GM21447 (cell line): ENCODE measurements at regions not wholly inside any gene's neighbourhood (a gene's known extent, or its start where the extent isn't known, plus 50 kb on each side); places are given as distances from the start of the nearest gene placed in this dataset.

Source experiments
- ATAC-seq: cut with Tn5 transposase; IDR thresholded peaks from one replicate; pipeline ENCODE4 v1.9.1; 2021; ENCODE audit not compliant: unreplicated experiment

DNA sequence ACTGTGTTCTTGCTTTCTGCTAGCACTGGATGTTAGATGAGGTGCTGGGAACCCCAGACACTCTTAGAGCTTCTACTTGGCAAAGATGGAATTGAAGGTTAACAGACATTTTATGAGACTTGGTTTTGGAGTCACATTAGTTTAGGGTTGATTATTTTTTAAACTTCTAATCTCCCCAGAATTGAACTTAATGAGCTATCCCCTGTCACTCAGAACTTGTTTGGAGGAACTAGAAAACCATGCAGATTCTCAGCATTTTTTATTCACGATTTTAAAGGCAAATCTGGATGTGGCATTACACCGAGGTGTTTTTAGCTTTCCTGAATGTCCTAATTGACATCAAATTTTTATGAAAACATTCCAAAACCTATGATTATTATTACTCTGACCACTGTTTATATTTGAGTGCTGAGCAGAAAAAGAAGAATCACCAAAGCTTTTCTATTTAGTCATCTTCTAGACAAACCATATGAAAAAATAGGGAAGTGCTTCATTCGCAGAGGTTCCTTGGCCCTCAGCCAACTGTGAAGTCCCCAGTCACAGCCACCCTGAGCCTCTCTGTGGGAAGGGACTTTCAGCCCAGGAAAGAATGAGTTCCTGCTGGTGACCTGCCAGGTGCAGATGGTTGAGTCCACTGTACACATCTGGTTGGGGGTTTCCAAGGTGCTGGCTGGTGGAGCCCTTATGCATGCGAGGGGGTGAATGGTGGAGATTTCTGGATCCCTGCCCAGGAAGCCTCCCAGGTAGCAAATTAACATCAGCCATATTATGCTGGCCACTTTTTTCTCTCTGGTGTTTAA is 196.0 kb upstream of the TOPAZ1 start:
- ATAC-seq: peak; percentile 96

DNA sequence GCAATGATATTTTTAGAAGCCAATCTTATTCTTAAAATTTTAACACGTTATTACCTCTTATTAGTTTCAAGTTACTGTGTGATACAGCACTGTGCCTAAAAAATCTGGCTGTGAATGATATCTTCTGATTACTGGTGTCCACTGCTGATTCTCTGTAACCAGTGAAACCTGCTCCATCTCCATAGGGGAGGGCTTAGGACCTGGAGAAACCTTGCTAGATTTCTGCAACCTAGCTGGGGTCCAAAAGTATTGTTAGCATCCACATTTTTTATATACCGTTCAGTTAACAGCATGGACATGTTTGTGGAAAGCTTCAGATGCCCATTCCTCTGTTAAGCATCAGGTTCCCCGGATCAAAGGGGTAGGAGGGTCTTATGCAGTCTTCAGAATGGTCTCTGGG is 193.9 kb upstream of the TOPAZ1 start:
- ATAC-seq: no peak

DNA sequence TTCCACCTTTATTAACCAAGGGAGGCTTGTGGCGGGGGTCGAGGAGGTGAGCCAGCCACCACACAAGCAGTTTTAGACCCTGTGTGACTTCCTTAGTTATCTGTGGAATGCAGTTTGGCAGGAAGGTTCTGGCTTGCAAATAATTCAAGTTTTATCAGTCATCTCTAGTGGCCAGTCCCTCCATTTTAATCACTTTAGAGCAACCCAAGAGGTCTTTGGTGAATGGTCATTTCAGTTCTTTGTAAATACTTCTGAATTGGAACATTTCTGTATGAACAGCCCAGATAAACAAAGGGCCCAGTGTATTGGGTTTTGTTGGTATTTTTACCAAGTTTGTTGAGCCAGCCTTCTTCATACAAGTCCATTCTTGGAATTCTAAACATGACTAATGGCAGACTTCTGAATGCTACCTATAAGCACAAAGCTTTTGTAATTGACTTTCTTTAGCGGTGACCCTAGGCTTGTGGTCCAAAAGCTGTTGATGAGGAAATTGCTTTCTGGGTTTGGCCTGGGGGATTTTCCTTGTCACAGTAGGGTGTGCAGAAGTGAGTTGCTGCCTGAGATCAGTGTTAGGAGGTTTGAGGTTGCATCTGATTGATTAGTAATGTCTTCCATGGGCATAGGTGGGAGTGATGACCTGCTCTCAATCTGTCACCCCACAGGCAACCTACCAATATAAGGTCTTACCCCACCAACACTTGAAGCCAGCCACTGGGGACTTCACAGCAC is 193.3 kb upstream of the TOPAZ1 start:
- no peak for ATAC-seq

DNA sequence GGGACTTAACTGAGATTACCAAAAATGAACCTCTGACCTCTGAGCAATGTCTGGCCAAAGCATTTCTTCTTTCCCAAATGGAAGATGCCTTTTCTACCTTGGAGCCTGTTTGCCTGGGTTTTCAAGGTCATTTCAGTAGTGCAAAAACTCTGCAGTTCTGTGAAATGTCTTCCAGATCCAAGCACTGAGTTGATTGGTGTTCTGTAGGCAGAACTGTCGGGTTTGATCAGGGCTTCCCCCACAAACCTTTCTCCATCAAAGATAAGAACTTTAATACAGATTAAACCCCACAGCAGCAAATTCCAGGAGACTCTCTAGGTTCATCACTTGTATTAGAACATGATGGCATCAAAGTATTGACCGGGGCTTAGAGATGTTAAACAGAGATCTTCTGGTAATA is 192.7 kb upstream of the TOPAZ1 start:
- no peak for ATAC-seq

DNA sequence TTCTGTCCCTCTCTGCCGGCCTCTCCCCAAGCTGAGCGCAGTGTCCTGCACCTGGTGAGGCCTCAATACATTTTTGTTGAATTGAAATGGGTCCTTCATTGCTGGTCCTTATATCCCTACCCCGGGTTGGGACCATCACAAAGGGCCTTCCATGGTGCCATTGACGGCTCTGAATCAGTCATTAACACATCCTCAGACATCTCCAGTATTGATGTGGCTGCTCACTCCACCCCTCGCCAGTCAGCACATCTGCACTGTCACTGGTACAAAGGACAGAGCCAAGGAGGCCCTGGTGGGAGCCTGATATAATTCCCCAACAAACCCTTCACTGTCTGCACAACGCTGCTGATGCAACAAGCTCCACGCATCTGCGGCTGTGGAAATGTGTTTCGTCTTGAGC is 191.6 kb upstream of the TOPAZ1 start:
- no peak for ATAC-seq

DNA sequence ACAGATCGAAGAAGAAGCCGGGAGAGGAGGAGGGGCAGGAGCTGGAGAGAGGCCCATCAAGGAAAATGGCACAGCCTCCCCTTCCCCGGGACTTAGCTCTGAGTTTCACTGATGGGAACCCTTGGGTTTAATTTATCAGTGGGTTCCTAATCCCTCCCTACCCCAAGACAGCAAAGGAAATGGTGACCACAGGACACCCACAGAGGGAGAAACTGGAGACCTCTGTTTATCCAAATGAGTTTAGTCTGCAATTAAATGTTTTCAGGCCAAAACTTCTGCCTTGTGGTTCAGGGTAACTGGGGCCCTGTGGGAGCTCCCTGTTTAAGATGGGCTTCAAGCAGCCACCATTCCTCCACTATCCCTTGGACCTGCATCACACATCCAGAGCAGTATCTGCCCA is 190.8 kb upstream of the TOPAZ1 start:
- ATAC-seq: no peak

DNA sequence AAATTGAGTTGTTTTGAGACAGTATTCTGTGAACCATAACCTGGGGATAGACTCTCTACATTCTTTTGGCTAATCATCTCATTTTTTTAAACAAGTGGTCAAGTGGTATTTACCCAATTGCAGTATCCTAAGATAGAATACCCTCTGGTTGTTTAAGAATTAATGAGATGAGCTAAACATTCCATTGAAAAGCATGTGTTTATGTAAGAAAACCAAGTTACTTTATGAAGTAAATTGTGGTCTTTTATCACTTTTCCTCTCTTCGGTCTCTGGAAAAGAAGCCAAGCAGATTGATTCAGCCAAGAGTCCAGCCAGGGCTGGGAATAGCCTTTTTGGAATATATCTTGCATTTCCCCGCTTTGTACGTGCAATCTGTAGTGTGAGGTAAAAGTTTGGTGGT is 185.7 kb upstream of the TOPAZ1 start:
- ATAC-seq: no peak

DNA sequence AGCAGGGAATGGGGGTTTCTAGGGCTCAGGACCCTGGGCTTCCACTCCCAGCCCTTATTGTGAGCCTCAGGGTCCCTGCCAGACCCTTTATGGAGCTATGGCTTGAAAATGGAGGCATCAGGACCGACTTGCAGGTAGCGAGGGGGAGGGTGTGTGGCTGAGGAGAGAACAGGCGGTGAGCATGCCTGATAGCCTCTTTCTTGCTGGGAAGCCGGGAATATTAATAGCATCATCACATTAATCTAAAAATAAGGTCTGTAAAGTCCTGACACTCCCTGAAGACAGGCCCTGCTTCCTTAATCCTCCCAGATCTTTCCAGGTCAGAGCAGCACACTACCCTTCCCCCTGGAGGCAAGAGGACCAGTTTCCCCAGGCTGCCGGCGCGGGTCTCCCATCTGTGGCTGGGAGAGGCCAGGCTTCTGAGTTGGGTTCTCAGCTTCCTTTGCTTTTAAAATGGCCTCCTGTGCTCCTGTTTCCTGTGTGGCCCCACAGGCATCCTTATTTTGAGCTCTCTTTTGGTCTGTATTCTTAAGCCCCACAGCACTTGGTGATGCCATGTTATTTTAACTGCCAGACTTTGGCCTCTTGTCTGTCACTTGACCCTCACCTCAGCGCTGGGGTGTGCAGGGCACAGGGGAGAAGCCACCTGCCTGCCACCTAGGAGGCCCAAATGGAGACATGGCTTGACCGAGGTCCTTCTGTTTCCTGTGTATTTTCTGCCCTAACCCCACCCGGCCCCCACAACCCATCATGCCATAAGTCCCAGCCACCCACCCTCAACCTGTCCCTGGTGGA is 185.0 kb upstream of the TOPAZ1 start:
- no peak for ATAC-seq

DNA sequence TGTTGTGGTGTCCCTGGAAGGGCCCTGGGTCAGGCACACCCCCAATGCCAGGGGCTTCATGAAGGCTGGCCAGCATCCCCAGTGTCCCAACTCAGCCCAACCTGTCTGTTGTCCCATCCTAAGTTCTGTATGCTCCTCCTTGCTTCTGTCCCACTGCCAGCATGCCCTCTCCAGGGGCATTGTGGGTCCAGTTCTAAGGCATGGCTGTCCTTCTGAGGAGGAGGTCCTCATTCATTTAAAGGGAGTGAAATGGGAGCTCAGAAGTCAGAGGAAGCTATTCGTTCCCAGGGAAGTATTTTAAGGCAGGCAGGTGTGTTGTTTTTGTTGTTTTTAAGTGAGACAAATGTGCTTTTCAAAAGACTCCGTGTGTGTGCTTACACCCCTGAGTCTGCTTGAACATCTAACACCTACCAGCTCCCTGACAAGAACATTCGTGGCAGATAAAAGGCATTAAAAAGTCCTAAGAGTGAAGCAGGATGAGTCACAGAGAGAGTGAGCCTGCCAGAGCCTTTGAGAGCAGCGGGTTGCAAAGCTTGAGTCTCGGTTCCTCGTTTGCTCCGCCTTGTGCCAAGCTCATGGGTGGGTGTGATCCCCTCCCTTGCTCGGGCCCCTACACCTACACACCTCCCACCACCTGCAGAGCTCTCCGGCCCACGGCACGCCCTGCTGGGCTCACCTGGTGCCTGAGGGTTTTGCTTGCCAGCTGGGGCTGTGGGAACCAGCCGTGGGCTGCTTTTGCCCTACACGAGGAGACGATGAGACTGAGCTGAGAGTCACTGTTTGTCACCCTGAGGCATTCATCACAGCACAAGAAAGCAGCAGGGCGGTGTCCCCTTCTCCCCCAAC is 183.4 kb upstream of the TOPAZ1 start:
- ATAC-seq: peak; percentile 90

DNA sequence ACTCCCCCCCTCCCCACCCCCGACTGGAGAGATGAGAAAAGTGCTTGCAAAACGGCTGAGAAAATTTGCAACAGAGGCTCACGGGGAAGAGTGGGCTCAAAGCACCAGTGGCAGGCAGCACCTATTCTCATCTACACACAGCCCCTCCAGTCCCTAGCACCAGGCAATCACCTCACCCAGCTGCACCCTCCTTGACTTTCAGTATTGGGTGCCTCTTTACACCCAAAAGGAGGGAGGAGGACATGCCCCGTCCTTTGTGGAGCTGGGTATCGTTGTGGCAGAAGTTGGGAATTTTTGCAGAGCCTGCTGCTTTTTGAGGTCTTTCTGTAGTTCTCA is 182.8 kb upstream of the TOPAZ1 start:
- peak; percentile 12 for ATAC-seq

DNA sequence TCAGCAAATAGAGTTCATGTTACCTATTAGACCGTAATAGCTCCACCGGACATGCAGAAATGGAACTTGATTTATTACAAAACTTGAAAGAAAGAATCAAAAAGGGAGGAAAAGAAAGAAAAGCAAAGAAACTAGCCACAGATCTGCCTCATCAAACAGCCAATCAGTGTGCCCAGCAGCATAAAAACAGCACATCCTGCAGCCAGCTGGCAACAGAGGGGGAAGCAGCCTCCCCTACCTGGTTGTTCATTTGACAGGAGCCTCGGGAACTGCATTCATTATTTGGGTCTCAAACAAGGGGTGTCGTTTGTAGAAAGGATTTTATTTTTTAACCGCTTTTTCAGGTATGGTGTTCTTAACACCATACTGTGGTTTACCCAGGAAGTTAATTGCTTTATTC is 181.5 kb upstream of the TOPAZ1 start:
- ATAC-seq: no peak

DNA sequence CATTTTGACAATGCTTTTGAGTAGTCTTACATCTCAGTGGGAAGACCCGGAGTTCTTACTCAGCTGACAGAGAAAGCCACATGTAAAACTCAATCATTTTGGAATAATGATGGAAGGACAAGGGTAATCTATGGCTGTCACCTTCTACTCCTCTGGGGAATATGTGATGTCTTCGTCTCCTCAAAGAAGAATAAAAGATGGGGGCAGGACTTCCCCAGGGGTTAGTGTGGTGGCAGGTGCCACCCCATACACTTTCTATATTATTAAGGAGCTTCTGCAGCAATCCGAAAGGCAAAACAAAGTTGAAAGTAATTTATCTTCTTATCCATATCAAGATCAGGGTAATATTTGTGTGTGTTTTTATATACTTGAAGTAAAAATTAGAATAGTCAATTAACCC is 180.4 kb upstream of the TOPAZ1 start:
- ATAC-seq: no peak

DNA sequence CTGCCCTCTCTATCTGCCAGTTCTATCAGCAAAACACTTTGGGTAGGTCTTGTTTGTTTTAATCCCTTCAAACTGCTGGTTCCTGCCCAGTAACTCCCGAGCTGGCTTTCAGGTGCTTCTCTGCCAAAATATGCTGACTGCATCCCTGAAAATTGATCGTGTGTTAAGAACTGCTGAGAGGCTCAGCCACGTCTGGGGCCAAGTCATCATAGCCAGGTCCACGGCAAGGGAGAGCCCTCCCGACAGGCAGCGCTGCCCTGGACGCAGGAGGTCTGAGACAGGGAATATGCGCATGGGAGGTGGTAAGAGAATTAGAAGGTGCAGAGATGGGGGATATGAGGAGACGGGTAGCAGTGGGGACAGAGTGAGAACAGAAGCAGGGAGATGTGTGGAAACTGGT is 179.7 kb upstream of the TOPAZ1 start:
- no peak for ATAC-seq

DNA sequence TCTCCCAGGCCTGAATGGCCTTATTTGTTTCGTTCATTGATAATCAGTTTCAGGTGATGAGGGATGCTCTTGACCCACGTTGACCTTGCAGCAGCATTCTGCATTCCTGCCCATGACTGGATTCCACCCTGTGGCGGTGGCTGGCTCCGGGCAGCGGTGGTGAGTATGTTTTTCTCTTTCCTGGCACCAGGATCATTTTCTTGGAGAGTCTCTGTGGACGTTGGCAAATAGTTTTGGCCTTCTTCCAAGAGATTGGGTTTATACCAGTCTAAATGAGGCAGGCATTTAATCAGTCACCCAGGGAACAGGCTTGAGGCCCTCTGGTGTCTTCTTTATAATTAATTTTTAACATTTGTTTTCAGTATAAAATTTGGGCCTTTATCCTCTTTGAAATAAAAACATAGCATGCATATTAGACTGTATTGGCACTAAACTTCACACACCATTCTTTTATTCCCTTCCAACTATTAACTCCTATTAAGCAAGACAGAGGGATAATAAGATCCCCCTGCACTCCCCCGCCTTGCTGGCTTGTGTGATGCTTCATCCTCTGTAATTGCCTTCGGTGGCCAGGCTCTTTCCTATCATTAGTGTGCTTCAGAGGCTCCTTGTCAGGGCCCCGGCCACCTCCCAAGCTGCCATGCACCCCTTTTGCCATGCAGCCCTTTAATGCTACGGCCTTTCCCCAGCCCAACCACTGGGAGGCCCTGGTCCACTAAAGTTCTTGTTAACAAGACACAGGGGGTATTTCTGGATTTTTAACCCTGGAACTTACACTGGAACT is 176.2 kb upstream of the TOPAZ1 start:
- no peak for ATAC-seq

DNA sequence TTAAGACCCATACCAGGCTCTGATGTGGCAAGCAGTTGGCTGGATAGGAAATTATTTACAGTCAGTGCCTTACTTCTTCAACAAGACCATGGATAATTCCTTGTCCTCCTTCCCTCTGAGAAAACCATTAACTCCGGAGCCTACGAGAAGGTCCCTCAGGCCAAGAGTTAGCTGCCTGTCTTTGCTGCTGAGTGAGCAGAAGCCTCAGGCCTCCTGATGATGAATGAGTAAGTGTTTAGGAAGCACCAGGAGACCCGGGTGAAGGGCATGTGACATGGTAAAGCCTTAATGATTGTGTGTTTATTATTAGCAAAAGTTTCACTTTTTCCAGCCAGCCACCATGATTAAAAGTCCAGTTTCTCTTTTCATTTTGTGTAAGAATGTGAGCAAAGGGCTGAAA is 174.9 kb upstream of the TOPAZ1 start:
- ATAC-seq: no peak

DNA sequence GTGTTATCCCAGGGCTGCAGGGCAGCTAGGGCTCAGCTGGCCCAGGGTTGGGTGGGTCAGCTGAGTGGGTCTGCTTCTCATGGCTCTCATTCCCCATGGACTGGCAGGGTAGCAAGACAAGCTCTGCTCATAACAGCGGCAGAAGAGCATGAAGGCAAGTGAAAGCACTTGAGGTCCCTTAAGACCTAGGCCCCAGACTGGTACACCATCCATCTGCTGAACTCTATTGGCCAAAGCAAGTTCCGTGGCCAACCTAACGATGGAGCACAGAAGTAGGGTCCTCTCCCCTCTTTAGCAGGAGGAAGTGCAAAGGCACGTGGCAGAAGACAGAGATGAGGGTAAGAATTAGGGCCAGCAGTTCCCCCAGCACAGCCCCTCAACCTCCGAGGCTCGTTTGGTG is 174.3 kb upstream of the TOPAZ1 start:
- ATAC-seq: no peak

DNA sequence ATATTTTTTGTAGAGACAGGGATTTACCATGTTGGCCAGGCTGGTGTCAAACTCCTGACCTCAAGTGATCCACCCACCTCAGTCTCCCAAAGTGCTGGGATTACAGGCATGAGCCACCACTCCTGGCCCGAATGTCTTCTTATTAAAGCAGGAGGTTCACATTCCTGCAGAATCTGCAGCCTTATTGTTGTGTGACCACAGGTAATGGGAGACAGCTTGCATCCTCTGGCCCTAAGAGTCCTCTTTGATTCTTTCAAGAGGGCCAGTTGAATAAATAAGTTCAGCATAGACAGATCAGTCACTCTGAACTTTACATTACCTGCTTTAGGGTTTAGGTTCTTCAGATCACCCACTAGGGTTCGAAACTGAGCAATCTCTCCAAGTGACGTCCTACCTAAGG is 172.9 kb upstream of the TOPAZ1 start:
- no peak for ATAC-seq

DNA sequence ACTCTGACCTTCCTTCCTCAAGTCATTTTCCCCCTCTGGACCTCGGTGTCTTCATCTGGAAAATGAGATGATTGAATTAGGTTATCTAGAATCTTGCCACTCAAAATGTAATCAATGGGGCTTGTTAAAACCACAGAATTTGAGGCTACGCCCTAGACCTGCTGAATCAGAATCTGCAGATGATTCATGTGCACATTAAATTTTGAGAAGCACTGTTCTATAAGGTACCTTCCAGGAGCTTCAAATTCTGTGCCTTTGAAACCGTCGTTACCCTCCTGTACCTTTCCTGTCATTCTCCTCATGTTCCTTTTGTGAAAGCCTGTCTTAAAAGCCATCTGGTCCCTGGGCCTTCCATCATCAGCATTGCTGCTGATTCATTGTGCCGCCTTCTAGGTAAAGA is 172.4 kb upstream of the TOPAZ1 start:
- no peak for ATAC-seq

DNA sequence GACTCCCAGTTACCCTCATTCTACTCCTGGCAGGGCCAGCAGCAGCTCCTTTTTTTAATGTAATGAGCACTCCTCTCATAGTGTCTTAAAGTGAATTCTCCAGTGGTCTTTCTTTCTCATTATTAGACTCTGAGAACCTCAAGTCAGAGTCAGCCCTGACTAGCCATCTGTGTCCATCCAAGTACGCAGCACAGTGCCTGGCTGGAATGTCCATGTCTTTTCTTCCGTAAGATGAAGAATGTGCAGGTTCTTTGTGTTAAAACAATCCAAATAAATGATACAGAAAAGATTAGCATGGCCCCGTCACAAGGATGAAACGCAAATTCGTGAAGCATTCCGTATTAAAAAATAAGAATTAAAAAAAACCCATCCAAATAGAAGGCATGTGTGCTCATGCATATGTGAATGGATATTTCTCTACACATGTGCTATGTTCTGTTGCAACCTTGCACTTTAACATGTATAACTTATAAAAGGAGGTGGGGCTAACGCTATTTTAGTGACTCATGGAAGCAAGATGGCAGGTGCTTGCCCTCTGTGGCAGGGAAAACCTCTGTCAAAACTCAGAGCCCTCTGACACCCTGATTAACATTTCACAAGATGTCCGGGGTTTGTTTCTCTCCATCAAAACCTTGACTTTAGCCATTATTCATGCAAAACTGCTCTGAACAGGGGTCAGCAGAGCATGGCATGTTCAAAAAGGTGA is 170.7 kb upstream of the TOPAZ1 start:
- no peak for ATAC-seq
